Bronchial epithelial cell (primary cell): ENCODE measurements at regions not wholly inside any gene's neighbourhood (a gene's known extent, or its start where the extent isn't known, plus 50 kb on each side); places are given as distances from the start of the nearest gene placed in this dataset.

ENCODE experiments used
- DNase-seq: peaks from one replicate; pipeline ENCODE4 v3.0.0-alpha.2; 2010; ENCODE audit warnings: low read depth
- FAIRE-seq: peaks from 2 replicates; lab custom pipeline; 2011; peaks lifted over from hg19 to GRCh38; lab: Jason Lieb, UNC
- H3K27me3 ChIP-seq: 2 replicates; pipeline ENCODE4 v1.5.1; 2011; ENCODE audit warnings: low read length; ENCODE audit not compliant: control insufficient read depth, insufficient read depth
- H3K36me3 ChIP-seq: 2 replicates; pipeline ENCODE4 v1.5.1; 2011; ENCODE audit warnings: low read length; ENCODE audit not compliant: control insufficient read depth, insufficient read depth
- H3K4me3 ChIP-seq: 2 replicates; pipeline ENCODE4 v1.5.1; 2011; ENCODE audit warnings: mild to moderate bottlenecking, low read depth, low read length, control low read depth
- CTCF ChIP-seq: IDR thresholded peaks from 2 replicates; pipeline ENCODE4 v1.5.1; 2011; ENCODE audit warnings: mild to moderate bottlenecking, moderate library complexity, low read length, control low read depth, inconsistent platforms; ENCODE audit not compliant: insufficient read depth, severe bottlenecking

GRCh38 chr4:54547299-54548097 lies 110.3 kb upstream of the KIT start:
- no peak for TF ChIP-seq CTCF
- DNase-seq = peak; percentile 26
- Histone ChIP-seq H3K27me3 (no peaks in the 10 kb centered on the region), H3K36me3 (no peaks in the 10 kb centered on the region), H3K4me3 (no peak overlapping the region)
- no peak for FAIRE-seq

DNA sequence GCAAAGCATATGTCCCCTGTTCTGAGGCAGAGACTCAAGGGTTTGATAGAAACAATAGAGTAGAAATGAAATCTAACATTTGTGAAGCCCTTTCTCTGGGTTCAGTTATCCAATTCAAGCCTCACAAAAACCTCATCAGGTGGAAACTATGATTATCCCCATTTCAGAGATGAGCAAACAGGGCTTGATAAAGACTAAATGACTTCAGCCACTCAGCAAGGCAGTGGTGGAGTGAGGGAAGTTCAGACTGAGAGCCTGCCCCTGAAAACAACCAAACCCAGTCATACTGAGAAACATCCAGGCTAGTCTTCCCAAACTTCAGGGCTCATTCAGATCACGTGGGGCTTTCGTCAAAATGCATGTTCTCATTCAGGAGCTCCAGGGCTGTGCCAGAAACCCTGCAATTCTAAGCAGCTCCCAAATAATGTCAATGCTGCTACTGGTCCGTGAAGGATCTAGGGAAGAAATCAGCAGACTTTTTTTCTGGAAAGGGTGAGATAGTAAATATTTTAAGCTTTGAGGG lies 109.6 kb upstream of the KIT start:
- FAIRE-seq (peak; percentile 32), DNase-seq (no peak)
- Histone ChIP-seq H3K27me3 (no peaks in the 10 kb centered on the region), H3K36me3 (no peaks in the 10 kb centered on the region), H3K4me3 (no peak overlapping the region)
- no peak for TF ChIP-seq CTCF

DNA sequence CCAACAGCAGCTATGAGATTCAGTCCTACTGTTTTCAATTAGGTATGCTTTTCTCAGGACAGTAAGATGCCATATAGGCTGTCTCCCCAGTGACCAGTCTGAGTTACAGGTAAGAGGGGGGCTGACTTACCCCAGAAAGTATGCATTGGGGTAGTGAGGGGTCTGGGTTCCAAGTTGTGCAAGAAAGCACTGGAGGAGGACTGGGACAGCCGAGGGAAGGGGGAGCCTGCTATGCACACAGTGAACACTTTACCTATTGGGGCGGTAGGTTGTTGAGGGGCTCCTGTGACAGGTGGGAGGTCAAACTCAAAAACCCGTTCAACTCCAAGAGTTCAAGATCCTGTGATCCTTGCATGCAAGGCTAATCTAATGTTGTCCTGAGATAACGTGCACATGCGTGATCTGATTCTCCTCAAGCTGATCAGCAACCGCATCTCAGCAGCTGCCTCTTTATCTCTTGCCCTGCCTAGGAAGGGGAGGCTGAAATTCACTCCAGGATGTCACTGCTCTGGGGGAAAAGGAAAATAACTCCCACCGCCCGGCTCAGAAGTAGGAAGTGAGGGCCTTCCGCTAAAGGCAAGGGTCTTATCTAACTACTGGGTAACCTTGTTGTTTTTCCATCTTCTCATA lies 108.8 kb upstream of the KIT start:
- FAIRE-seq = no peak
- TF ChIP-seq CTCF = no peak
- Histone ChIP-seq H3K36me3 (no peaks in the 10 kb centered on the region), H3K27me3 (no peaks in the 10 kb centered on the region), H3K4me3 (no peak overlapping the region)
- no peak for DNase-seq

DNA sequence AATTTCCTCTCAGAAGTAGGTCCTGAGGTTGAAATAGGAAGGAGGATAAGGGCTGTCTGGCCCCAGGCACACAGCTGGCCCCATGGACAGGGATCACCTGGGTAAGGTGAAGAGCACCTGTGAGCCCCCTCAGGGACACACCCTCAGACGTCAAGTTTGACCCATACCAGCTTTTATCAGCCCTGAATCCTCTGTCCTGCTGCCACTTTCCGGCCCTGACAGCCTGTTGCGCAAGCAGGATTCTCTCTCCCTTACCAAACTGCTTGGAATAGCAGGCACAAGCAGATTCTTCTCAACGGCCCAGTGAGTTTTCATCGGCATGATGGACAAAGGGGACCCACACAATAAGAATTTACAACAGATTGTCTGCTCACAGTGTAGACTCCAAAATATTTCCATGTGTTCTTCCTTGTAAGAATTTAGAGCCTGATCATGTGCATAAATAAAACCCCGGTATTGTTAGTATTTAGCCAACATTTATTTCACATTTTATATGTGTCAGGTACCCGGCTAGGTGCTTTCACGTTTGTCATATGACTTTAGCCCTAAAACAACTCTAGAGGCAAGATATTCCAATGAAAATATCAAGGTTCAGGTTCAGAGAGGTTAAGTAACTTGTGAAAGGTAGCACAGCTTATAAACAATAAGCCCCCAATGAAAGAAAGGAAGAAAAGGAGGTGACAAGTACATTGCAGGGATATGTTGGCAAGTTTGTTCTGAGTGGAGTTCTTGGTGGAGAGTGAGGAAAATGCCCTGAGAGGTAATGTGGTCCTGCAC lies 107.2 kb upstream of the KIT start:
- FAIRE-seq (no peak), DNase-seq (peak; percentile 8)
- Histone ChIP-seq H3K36me3 (no peaks in the 10 kb centered on the region), H3K27me3 (no peaks in the 10 kb centered on the region), H3K4me3 (no peak overlapping the region)
- TF ChIP-seq CTCF = no peak

GRCh38 chr4:54553001-54553400 lies 104.8 kb upstream of the KIT start:
- peak; percentile 5 for DNase-seq
- Histone ChIP-seq H3K27me3 (no peaks in the 10 kb centered on the region), H3K4me3 (no peak overlapping the region), H3K36me3 (no peaks in the 10 kb centered on the region)
- no peak for FAIRE-seq
- TF ChIP-seq CTCF = no peak
